ENCODE measurements at regions not wholly inside any gene's neighbourhood (a gene's known extent, or its start where the extent isn't known, plus 50 kb on each side); places are given as distances from the start of the nearest gene placed in this dataset.

DNA sequence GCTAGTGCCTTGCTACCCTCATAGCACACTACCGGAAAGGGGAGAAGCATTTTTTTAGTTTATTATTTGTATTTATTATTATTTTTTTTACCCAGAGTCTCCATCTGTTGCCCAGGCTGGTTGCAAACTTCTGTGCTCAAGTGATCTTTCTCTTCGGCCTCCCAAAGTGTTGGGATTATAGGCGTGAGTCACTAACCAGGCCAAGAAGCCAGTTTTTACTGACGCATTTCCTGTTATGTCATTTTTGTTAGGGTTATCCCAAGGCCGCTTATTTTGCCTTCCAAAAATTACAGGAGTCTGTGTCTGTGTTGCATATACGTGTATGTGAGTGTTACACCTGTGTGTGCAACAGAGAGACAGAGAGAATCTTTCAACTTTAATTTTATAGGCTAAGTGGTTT is 404.5 kb downstream of the GBA3 start:
- Histone ChIP-seq H3K9me3 (ENCODE audit: control insufficient read depth, insufficient read depth, low read length) (no peaks in the 10 kb centered on the region), H3K4me3 (ENCODE audit: low read length) (no peak overlapping the region), H3K27ac (ENCODE audit: low read length) (no peak overlapping the region), H3K4me1 (ENCODE audit: control insufficient read depth, insufficient read depth, low read length) (no peaks in the 10 kb centered on the region), H3K27me3 (ENCODE audit: control insufficient read depth, insufficient read depth, low read length) (no peaks in the 10 kb centered on the region), H3K36me3 (ENCODE audit: control insufficient read depth, insufficient read depth, low read length) (no peaks in the 10 kb centered on the region)
- Mint-ChIP-seq H3K4me1 (no peaks in the 10 kb centered on the region), H3K27me3 (ENCODE audit: low read depth in 2 of 2) (no peaks in the 10 kb centered on the region), H3K9me3 (peaks cover 9 to 12% of the 10 kb centered on the region in 2 donors), H3K4me3 (no peak overlapping the region), H3K27ac (no peak overlapping the region), H3K36me3 (peaks cover 6% of the 10 kb centered on the region)
- WGBS (ENCODE audit: insufficient coverage): 92% methylated on average over 5 of the region's 6 CpGs
- ATAC-seq: no peak
- TF ChIP-seq, protein P1, sequence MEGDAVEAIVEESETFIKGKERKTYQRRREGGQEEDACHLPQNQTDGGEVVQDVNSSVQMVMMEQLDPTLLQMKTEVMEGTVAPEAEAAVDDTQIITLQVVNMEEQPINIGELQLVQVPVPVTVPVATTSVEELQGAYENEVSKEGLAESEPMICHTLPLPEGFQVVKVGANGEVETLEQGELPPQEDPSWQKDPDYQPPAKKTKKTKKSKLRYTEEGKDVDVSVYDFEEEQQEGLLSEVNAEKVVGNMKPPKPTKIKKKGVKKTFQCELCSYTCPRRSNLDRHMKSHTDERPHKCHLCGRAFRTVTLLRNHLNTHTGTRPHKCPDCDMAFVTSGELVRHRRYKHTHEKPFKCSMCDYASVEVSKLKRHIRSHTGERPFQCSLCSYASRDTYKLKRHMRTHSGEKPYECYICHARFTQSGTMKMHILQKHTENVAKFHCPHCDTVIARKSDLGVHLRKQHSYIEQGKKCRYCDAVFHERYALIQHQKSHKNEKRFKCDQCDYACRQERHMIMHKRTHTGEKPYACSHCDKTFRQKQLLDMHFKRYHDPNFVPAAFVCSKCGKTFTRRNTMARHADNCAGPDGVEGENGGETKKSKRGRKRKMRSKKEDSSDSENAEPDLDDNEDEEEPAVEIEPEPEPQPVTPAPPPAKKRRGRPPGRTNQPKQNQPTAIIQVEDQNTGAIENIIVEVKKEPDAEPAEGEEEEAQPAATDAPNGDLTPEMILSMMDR (IDR thresholded peaks at IDR 0.05): no peak
- intact Hi-C loops (cut with micrococcal nuclease): no loop called here
- no peak for DNase-seq

DNA sequence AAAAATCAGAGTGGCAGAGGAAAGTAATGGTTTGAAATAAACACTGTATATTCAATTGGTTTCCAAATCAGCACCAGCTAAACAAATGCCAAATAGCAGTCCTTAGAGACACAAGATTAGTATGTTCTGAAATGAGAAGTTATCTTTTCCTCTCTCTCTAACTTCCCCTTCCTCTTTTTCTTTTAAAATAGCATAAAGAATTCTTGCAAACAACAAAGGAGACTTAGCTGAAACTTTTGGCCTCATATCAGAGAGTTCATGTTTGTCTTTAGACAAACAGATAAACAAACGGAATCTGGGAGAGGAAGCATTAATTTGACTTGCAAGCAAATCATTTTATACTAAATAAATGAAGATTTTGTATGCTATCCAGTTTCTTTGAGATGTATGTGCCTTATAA is 399.0 kb downstream of the GBA3 start:
- H3K36me3 Mint-ChIP-seq: peaks cover 6% of the 10 kb centered on the region
- H3K36me3 ChIP-seq (ENCODE audit: control insufficient read depth, insufficient read depth, low read length): no peaks in the 10 kb centered on the region
- H3K4me1 Mint-ChIP-seq: no peaks in the 10 kb centered on the region
- H3K27me3 ChIP-seq (ENCODE audit: control insufficient read depth, insufficient read depth, low read length): no peaks in the 10 kb centered on the region
- H3K27ac Mint-ChIP-seq: no peak overlapping the region
- no peaks in the 10 kb centered on the region for H3K9me3 ChIP-seq (ENCODE audit: control insufficient read depth, insufficient read depth, low read length)
- H3K27me3 Mint-ChIP-seq (ENCODE audit: low read depth in 2 of 2): no peaks in the 10 kb centered on the region
- peaks cover 16% of the 10 kb centered on the region in 2 donors for H3K9me3 Mint-ChIP-seq
- no peaks in the 10 kb centered on the region for H3K4me1 ChIP-seq (ENCODE audit: control insufficient read depth, insufficient read depth, low read length)
- intact Hi-C loops (cut with micrococcal nuclease): no loop called here
- no peak for DNase-seq
- WGBS (ENCODE audit: insufficient coverage): no CpG with 5 or more reads among the region's 1 CpG
- H3K27ac ChIP-seq (ENCODE audit: low read length): no peak overlapping the region
- TF ChIP-seq, protein P1 (IDR thresholded peaks at IDR 0.05): no peak
- no peak overlapping the region for H3K4me3 Mint-ChIP-seq
- H3K4me3 ChIP-seq (ENCODE audit: low read length): no peak overlapping the region
- ATAC-seq: no peak

DNA sequence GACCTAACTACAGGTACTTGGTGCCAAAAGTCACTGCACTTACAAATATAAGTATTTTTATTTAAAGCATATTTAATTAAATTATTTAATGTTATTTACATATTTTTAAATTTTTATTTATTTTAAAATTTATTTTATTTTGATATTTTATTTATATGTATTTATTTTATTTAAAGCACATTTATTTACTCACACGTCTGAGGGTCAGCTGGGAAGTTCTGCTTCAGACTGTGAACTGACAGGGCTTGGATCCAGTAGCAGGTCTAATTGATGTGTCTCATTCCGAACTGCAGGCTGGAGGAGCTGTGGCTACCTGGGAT is 392.5 kb downstream of the GBA3 start:
- Histone ChIP-seq H3K4me3 (ENCODE audit: low read length) (no peak overlapping the region), H3K36me3 (ENCODE audit: control insufficient read depth, insufficient read depth, low read length) (no peaks in the 10 kb centered on the region), H3K27ac (ENCODE audit: low read length) (no peak overlapping the region), H3K9me3 (ENCODE audit: control insufficient read depth, insufficient read depth, low read length) (peaks cover under 1% of the 10 kb centered on the region), H3K4me1 (ENCODE audit: control insufficient read depth, insufficient read depth, low read length) (no peaks in the 10 kb centered on the region), H3K27me3 (ENCODE audit: control insufficient read depth, insufficient read depth, low read length) (no peaks in the 10 kb centered on the region)
- ATAC-seq: no peak
- no peaks in the 10 kb centered on the region for H3K4me1 Mint-ChIP-seq
- H3K27me3 Mint-ChIP-seq (ENCODE audit: low read depth in 2 of 2): no peaks in the 10 kb centered on the region
- no peak overlapping the region for H3K4me3 Mint-ChIP-seq
- H3K27ac Mint-ChIP-seq: no peak overlapping the region
- whole genome bisulfite sequencing (ENCODE audit: insufficient coverage): 82% methylated on average over 2 of the region's 2 CpGs
- TF ChIP-seq, protein P1 (IDR thresholded peaks at IDR 0.05): no peak
- intact Hi-C loops (cut with micrococcal nuclease): no loop called here
- H3K9me3 Mint-ChIP-seq: peaks cover 9 to 16% of the 10 kb centered on the region in 2 donors
- no peak for DNase-seq
- H3K36me3 Mint-ChIP-seq: no peaks in the 10 kb centered on the region

DNA sequence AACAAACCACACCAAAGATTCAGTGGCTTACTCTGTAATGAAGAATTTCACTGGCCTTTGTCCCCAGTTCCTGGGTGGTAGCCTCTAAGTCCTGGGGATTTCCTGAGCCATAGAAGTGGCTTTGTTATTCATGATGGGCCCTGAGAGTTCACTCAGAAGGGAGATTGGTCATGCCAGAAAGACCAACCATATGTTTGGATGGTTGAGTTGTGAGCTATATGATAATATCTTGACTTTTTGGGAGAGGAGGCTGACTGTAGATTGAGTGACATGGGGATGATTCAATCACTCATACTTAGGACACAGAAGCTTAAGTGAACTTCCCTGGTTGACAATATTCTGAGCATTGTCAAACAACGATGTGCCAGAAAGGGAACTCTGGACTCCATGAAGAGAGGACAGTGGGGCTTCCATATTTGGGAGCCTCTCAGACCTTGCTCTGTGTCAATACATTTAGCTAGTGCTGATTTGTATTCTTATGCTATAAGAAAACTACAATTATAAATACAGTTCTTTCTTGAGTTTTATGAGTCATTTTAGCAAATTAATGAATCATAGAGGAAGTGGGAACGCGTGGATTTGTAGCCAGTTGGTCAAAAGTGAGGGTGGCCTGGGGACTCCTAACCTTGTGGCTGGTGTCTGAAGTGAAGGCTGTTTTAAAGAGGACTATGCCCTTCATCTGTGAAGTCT is 392.0 kb downstream of the GBA3 start:
- TF ChIP-seq, protein P1 (IDR thresholded peaks at IDR 0.05): no peak
- no peaks in the 10 kb centered on the region for H3K27me3 Mint-ChIP-seq (ENCODE audit: low read depth in 2 of 2)
- no peak overlapping the region for H3K4me3 Mint-ChIP-seq
- Histone ChIP-seq H3K27me3 (ENCODE audit: control insufficient read depth, insufficient read depth, low read length) (no peaks in the 10 kb centered on the region), H3K36me3 (ENCODE audit: control insufficient read depth, insufficient read depth, low read length) (no peaks in the 10 kb centered on the region), H3K4me1 (ENCODE audit: control insufficient read depth, insufficient read depth, low read length) (no peaks in the 10 kb centered on the region), H3K27ac (ENCODE audit: low read length) (no peak overlapping the region), H3K9me3 (ENCODE audit: control insufficient read depth, insufficient read depth, low read length) (peaks cover 6% of the 10 kb centered on the region), H3K4me3 (ENCODE audit: low read length) (no peak overlapping the region)
- H3K27ac Mint-ChIP-seq: no peak overlapping the region
- WGBS (ENCODE audit: insufficient coverage): 85% methylated on average over 3 of the region's 3 CpGs
- no peaks in the 10 kb centered on the region for H3K4me1 Mint-ChIP-seq
- no peaks in the 10 kb centered on the region for H3K36me3 Mint-ChIP-seq
- intact Hi-C loops (cut with micrococcal nuclease): no loop called here
- no peak for DNase-seq
- peaks cover 7 to 12% of the 10 kb centered on the region in 2 donors for H3K9me3 Mint-ChIP-seq
- no peak for ATAC-seq

All from natural killer cell (primary cell).